GM21526 (cell line): ENCODE measurements at regions not wholly inside any gene's neighbourhood (a gene's known extent, or its start where the extent isn't known, plus 50 kb on each side); places are given as distances from the start of the nearest gene placed in this dataset.
"Not testable (repeated sequence)": the region's sequence is repeated elsewhere in the genome, so short reads cannot be mapped to it uniquely, and the experiment has no call there.

Experiments used
- ATAC-seq: cut with Tn5 transposase; IDR thresholded peaks from one replicate; pipeline ENCODE4 v1.9.1; 2021; ENCODE audit warnings: moderate library complexity; ENCODE audit not compliant: unreplicated experiment, low FRiP score

DNA sequence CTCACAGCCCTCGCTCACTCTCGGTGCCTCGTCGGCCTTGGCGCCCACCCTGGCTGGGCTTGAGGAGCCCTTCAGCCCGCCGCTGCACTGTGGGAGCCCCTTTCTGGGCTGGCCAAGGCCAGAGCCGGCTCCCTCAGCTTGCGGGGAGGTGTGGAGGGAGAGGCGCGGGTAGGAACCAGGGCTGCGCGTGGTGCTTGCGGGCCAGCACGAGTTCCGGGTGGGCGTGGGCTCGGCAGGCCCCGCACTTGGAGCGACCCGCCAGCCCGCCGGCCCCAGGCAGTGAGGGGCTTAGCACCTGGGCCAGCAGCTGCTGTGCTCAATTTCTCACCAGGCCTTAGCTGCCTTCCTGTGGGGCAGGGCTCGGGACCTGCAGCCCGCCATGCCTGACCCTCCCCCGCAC is 202.4 kb upstream of the PRSS16 start:
- ATAC-seq = not testable (repeated sequence)

DNA sequence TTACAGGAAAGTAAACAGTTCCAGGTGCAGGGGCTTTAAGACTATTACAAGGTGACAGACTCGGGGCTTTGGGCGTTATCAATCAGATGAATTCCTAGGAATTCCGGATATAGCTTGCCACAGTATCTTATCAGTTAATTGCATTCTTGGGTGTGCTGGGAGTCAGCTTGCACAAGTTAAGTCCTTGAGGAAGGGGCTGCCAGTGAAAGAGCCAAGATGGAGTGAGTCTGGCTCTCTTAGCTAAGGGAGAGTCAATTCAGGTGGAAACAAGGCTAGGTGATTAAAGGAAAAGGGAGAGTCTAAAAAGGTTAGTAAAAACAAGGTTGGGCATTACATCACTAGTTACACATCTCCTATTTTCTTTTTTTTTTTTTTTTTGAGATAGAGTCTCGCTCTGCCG is 199.8 kb upstream of the PRSS16 start:
- ATAC-seq = not testable (repeated sequence)

DNA sequence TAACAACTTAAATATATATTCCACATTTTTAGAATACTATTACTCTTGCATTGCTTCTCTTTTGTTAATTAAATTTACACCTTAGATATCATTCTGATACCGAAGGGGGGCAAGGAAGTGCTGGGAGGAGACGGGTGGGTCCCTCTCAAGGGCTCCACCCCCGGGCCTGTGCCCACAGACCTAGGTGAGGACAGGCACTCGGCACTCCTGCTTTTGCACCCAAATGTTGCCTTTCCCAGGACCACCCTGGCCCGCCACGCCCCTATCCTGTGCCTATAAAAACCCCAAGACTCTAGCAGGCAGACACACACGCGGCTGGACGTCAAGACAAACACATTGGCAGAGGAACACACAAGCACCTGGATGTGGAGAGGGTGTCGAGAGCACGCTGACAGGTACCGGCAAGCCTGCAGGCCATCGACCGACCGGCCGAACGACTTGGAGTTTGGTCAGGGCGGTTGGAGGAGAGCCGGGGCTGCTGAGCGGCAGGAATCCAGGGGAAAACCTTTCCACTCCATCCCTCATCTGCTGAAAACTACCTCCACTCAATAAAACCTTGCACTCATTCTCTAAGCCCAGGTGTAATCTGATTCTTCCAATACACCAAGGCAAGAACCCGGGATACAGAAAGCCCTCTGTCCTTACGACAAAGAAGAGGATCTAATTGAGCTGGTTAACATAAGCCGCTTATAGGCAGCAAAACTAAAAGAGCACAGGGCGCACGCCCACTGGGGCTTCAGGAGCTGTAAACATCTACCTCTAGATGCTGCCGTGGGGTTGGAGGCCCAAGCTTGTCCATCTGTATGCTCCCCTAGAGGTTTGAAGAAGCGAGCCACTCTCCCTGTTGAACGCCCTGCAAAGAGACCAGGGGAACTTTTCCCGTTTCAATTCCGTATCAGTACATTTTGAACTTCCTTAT is 197.4 kb upstream of the PRSS16 start:
- ATAC-seq = no peak

DNA sequence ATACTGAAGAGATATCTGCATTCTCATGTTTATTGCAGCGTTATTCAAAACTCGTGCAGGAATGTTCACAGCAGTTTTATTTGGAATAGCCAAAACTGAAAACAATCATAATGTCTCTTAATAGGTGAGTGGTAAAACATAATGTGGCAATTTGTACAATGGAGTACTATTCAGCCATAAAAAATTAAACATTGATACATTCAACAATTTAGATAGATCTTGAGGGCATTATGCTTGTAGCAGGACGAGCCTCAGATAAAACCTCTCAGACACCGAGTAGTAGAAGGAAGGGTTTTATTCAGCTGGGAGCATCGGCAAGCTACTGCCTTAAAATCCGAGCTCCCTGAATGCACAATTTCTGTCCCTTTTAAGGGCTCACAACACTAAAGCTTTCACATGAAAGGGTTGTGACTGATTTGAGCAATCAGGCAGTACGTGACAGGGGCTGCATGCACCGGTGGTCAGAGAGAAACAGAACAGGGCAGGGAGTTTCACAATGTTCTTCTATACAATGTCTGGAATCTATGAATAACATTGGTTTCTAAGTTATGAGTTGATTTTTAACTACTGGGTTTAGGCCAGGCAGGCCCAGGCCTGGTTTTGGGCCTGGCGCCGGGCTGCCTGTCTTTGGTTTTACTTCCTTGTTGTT is 195.3 kb upstream of the PRSS16 start:
- ATAC-seq = not testable (repeated sequence)

DNA sequence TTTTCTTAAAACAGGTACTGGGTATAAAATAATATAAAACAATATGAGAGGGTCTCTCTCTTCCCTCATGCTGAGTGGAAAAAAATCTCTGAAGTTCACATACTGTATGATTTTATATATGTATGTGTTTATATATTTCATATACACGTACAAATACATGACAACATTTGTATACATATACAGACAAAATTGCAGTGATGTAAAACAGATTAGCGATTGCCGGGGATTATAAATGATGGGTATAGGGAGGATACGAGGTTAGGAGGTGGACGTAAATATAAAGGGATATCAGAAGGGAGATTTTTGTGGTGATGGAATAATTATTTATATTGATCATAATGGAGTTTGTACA is 194.8 kb upstream of the PRSS16 start:
- no peak for ATAC-seq

DNA sequence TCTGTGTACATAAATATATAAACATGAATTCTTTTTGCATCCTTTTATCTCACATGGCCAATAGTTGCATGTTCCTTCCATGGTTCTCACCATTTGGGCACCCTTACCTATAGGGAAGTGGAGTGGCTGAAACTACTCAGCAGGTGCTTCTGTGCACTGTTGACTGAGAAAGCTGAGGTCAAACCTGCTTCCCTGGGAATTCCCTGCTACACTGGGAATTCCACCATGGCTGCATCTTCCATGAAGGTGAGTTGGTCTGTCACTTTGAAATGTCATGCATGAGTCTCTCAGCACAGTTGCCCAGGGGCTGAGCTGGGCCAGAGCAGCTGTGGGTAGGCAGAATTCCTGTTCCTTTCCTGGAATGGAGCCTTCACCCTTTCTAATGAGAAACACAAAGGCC is 193.8 kb upstream of the PRSS16 start:
- ATAC-seq = no peak

DNA sequence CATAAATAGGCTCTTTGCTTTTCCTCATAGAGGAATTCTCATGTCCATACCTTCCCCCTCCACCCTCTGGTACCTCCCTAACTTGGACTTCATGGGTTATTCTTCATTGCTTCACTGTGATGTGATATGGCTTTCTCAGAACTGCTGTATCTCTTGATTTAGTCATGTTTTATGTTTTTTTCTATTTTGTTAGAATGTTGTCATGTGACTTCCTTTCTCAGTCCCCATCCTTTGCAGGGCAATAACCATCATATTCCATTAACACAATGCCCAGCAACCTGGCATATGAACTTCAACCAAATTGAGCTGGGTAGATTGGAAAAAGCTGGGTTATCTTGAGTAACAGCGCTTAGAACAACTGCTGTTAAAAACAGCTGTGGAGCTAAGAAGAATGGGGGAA is 190.9 kb upstream of the PRSS16 start:
- ATAC-seq = no peak

DNA sequence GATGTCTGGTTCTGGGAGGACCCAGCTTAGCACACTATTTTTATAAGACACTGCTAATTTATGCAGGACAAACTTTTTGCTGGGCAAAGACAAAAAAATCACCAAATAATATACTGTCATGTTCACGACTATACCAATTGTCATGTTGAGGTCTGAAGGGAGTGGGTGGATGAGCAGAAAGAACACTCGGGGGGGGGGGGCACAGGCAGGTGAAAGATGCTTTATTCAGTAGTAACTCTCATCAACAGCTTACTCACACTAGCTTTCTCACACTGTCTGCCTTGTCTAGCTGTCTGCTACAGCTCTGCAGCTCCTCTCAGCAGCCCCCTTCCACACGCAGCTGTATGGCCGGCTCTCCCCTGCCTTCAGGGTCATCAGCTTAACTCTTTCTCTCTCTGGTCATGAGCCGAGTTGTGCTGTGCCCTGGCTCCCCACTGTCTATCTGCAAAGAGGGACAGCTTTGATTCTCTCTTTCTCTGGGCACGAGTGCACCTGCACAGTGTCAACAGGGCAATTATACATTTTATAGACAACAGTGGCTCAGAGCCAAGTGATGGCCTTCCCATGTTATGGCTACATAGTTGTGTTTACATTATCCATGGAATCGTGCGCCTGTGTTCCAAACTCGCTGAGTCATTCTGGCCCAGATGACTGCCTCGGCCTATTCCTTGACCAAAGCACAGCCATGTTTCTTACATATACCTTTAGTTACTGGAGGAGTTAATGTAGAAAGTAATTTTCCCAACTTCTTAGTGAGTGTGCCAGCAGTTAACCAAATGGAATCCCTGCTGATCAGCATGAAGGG is 187.7 kb upstream of the PRSS16 start:
- ATAC-seq = no peak

DNA sequence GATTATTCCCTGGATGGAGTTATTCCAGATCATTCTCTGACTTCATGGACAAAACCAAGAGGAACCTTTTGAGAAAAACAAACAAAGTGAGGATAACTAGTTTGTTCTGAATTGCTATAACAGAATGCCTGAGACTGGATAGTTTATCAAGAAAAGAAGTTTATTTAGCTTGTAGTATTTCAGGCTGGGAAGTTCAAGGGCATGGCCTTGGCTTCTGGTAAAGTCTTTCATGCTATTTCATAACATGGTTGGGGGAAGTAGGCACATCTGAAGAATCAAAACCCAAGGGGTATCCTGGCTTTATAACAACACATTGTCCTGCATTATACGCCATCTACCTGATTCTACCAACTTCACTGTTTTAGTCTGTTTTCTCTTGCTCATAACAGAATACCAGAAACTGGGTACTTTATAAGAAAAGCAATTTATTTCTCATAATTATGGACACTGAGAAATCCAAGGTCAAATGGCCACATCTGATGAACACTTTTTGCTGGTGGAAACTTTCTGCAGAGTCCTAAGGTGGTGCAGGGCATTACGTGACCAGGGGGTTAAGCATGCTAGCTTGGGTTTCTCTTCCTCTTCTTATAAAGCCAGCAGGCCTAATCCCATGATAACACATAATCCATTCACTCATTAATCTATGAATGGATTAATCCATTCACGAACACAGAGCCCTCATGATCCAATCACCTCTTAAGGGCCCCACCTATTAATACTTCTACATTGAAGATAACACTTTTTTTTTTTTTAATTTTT is 186.1 kb upstream of the PRSS16 start:
- no peak for ATAC-seq

DNA sequence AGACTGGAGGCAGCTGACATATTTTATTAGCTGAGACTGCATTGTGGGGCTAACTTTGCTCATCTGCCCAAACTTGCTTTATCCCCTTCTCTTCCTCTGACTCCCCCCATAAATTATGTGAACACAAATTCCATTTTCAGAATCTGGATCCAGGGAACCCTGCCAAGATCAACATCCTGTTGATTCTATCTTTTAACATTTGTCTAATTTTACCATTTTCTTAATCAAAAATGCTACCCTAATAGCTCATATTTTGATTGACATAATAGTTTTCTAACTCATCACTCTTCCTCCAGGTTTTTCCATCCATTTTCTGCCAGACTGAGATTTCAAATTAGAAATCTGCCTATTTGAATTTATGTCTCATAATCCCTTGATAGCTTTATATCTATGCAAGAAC is 184.7 kb upstream of the PRSS16 start:
- ATAC-seq = no peak

DNA sequence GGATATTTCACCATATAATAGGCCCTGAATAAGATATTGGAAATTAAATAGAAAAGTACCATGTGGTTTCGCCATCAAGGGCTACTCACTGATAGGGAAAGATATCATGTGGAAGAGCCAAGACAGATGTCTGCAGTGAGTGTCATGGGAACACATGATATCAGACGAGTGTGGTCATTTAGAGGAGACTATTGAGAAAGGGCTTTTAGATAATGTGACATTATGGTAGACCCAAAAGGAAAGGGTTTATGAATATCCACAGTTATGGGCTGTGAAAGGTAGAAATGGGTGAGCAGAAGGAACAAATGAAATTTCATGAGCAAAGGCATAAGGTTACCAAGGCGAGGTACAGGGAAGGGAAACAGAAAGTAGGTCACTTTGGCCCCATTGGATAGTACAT is 182.3 kb upstream of the PRSS16 start:
- ATAC-seq = no peak

DNA sequence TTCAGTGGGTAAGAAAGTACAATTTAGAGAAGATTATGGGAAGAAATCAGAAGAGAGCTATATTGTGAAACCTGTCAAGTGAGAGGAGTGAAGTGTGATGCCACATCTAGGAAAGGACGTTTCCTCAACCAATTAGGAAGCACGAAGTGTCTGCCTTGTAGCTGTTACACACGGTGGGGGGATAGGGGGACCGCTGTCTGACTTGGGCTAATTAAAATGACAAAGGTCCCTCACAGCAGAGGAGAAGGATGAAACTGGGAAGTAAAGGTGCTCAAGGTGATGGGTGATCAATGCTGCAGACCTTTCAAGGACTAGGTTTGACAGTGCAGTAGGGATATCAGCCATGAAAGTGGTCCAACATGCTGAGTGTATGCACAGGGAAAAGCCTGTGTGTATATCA is 181.1 kb upstream of the PRSS16 start:
- ATAC-seq = no peak

DNA sequence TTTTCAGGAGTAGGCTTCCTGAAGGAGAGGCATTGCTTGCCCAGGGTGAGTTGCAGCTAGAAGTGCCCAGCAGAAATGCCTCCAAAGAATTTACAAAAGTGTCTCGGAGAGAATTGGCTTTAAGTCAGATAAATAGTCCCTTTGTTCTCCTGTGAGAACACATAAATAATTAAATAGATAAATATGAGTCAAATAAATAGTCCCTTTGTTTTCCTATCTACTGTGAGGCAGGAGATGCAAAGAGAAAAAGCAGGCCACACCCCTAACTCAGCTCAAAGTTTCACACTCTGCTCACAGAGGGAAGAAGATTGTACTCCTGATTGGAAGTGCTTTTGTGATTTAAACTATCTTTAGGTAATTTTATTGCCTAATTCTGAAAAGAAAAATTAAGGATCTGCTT is 180.7 kb upstream of the PRSS16 start:
- ATAC-seq = no peak

DNA sequence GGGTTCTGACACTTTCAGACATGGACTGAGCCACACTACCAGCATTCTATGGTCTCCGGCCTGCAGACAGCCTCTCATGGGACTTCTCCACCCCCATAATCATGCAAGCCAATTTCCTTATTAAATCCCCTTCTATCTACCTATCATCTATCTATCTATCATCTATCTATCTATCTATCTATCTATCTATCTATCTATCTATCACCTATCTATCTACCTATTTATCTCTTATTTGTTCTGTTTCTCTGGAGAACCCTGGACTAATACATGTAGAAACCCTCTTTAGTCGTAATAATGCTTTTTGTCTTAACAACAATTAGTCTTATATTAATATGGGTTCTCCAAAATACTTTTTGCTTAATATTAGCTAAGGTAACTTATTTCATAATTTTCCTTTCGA is 174.1 kb upstream of the PRSS16 start:
- ATAC-seq = no peak

DNA sequence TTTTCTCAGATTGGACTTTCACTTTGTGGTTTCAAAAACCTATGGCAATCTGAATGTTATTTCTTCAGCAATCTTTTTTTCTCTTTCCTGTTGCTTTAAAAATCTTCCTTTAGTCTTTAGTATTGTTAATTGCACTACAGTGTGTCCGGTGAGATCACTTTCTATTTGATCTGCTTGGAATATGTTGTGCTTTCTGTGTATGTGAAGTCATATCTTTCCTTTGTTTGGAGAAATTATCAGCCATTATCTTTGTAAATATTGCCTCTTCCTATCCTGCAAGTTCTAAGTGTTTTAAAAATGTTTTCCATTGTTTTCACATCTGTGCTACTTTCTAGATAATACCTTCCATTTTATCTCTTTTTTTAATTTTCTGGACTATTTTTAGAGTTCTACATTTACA is 171.4 kb upstream of the PRSS16 start:
- no peak for ATAC-seq

DNA sequence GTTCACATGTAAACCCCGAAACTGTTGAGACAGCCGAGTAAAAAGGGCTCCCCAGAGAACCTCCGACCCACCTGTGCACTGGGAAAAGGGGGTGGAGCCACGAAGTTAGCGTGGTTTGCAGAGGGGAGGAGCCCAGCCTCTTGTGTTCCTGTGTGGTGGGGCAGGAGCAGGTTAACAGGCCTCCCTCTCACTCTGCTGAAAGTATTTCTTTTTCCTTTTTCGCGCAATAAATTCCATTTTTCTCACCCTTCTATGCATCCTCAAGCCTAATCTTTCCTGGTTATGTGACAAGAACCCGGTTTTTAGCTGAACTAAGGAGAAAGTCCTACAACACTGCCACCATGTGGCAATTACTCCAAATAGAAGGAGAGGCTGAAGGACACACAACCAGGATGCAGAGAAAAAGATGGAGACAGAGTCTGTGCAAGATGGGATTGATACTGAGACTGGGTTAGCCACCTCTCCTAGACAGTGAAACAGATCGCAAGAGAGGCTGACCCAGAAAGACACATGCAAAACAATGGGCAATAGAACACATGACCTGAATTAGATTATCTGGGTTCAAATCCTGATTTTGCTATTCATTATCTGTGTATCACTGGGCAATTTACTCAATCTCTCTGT is 168.7 kb upstream of the PRSS16 start:
- peak; percentile 77 for ATAC-seq

DNA sequence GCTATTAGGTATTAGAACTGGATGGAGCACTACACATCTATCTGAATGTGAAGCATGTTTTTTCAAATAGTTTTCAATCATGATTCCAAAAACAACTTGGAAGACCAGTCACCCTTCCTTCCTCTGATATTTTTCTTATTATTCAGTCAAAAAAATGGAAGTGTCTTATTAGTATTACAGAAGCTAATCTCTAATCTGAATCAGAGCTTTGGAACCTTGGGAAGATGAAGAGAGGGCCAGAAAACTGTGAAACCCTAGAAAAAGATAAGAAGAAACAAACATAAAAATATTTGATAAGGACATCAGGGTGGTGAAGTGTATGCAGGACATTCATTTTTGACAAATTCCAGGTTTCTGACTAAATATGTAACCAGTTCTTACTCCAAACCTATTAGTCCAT is 166.3 kb upstream of the PRSS16 start:
- ATAC-seq = no peak

DNA sequence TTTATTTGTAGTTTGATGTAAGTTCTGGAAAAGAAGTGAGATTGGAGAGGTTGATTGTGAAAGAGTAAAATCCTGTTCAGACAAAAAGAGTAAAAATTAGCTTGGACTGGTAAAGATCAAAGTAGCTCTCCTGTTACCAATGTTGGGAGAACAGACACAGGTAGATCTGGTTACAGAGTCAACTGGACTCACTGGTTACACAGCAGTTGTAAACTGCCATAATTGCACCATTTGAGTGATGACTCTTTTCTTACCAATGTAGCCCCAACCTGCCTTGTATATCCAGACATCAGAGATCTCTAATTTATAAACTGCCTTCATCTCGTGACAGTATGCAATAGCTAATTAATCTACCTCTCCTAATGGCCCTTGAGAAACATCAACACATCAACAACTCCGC is 165.6 kb upstream of the PRSS16 start:
- no peak for ATAC-seq

DNA sequence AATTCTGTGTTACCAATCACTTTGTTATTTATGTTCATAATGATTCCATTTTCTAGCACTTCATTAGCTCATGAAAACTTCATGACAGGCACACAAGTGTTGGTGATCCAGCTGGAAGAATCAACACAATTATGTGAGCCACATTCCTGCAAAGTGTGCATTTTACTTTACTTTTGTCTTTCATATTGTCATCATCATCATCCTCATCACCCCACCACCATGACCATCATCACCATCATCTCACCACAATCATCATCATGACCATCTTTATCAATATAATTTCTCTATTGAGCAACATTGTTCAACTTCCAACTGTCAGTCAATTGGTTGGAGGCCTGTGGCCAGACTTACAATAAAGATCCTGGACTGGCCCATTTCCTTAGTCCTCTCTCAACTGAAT is 159.4 kb upstream of the PRSS16 start:
- no peak for ATAC-seq

DNA sequence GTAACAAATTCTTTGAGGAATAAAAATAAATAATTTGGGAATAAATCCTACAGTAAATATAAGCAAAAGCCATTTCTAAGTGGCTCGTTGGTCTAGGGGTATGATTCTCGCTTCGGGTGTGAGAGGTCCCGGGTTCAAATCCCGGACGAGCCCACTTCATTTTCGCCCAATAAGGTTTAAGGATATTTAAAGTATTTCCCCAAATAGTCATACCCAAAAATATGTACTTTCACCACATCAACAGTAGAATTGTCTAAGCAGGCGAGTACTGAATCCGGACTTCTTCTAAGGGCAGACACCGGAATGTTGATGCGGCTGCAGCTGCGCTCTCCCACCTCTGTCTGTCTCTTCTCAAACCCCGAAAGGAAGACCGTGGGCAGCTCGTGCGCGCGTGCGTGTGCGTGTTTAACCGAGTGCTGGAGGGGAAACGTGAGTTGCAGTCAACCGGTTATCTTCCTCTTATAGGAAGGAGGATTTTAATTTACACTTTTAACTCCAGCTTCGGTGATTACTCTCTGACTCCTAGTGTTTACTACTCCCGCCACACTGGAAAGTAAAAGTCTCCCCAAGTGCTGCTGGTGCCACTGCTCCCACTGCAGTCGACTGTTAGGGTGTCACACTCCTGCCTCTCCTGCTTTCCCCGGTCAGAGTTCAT is 155.7 kb upstream of the PRSS16 start:
- no peak for ATAC-seq
